ENCODE measurements at regions not wholly inside any gene's neighbourhood (a gene's known extent, or its start where the extent isn't known, plus 50 kb on each side); places are given as distances from the start of the nearest gene placed in this dataset.

DNA sequence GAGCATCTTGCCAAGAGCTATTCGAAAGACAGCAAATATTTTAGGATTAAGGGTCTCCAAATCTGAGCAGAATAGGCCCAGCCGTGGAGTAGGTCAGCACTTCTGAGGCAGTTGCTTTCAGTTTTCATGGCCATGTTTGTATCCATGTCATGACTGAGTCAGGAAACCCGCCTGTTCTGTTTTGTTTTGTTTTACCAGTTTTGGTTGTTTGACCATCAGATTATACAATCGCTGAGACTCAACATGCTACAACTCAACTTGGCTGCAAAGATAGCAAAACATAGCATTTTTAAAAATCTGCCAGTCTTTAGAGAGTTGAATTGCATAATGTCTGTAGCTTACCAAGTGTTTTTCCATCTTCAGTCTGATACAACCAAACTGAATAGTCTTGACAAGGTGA, 185.1 kb upstream of the ZNF462 start:
- TF ChIP-seq SUZ12 (IDR thresholded peaks at IDR 0.05; ENCODE audit: extremely low read depth, insufficient read depth, insufficient read length) (no peak), YY1 (IDR thresholded peaks at IDR 0.05; ENCODE audit: insufficient read depth, insufficient read length) (no peak), ZNF274 (IDR thresholded peaks at IDR 0.05; ENCODE audit: low read depth, low read length) (no peak)
